ENCODE measurements at regions not wholly inside any gene's neighbourhood (a gene's known extent, or its start where the extent isn't known, plus 50 kb on each side); places are given as distances from the start of the nearest gene placed in this dataset.

- H3K4me3 ChIP-seq (ENCODE audit: low read length): no peak overlapping the region
- no peak for DNase-seq (ENCODE audit: low read depth)
- TF ChIP-seq, protein P1, sequence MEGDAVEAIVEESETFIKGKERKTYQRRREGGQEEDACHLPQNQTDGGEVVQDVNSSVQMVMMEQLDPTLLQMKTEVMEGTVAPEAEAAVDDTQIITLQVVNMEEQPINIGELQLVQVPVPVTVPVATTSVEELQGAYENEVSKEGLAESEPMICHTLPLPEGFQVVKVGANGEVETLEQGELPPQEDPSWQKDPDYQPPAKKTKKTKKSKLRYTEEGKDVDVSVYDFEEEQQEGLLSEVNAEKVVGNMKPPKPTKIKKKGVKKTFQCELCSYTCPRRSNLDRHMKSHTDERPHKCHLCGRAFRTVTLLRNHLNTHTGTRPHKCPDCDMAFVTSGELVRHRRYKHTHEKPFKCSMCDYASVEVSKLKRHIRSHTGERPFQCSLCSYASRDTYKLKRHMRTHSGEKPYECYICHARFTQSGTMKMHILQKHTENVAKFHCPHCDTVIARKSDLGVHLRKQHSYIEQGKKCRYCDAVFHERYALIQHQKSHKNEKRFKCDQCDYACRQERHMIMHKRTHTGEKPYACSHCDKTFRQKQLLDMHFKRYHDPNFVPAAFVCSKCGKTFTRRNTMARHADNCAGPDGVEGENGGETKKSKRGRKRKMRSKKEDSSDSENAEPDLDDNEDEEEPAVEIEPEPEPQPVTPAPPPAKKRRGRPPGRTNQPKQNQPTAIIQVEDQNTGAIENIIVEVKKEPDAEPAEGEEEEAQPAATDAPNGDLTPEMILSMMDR (IDR thresholded peaks at IDR 0.05; ENCODE audit: insufficient read depth, low read depth, low read length, missing control alignments): no peak
These were observed 1303.9 kb downstream of the BRD1 start for GRCh38 chr22:48523761-48524160.

- DNase-seq (ENCODE audit: low read depth): no peak
- TF ChIP-seq, protein P1 (IDR thresholded peaks at IDR 0.05; ENCODE audit: insufficient read depth, low read depth, low read length, missing control alignments): no peak
- no peak overlapping the region for H3K4me3 ChIP-seq (ENCODE audit: low read length)
These were observed 1304.6 kb downstream of the BRD1 start for GRCh38 chr22:48523091-48523490.

- no peak for DNase-seq (ENCODE audit: low read depth)
- TF ChIP-seq, protein P1 (IDR thresholded peaks at IDR 0.05; ENCODE audit: insufficient read depth, low read depth, low read length, missing control alignments): no peak
These were observed 1305.4 kb downstream of the BRD1 start for GRCh38 chr22:48522271-48522670.

GRCh38 chr22:48520884-48521588 lies 1306.6 kb downstream of the BRD1 start:
- DNase-seq (ENCODE audit: low read depth): no peak
- no peak overlapping the region for H3K4me3 ChIP-seq (ENCODE audit: low read length)
- TF ChIP-seq, protein P1 (IDR thresholded peaks at IDR 0.05; ENCODE audit: insufficient read depth, low read depth, low read length, missing control alignments): no peak

More at GRCh38 chr22:48522271-48522670, 1305.4 kb downstream of the BRD1 start:
- no peak overlapping the region for H3K4me3 ChIP-seq (ENCODE audit: low read length)

DNA sequence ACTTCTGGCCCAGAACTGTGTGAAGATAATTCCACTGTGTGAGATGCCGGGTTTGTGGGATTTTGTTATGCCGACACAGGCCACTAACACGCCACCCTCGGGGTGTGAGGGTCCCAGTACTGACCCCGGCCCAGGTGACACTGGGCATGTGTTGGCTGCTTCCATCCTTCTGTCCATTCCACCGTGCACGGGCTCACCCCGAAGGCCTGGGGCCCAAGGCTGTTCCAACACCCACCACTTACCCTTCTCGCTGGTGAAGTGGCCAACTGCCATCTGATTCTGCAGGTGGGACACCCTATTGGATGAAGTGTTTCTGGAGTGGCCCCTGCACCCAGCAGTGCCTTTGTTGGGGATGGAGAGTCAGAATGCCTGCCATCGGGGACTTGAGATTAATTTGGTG lies 1307.5 kb downstream of the BRD1 start:
- TF ChIP-seq, protein P1 (IDR thresholded peaks at IDR 0.05; ENCODE audit: insufficient read depth, low read depth, low read length, missing control alignments): no peak
- DNase-seq (ENCODE audit: low read depth): no peak
- no peak overlapping the region for H3K4me3 ChIP-seq (ENCODE audit: low read length)

DNA sequence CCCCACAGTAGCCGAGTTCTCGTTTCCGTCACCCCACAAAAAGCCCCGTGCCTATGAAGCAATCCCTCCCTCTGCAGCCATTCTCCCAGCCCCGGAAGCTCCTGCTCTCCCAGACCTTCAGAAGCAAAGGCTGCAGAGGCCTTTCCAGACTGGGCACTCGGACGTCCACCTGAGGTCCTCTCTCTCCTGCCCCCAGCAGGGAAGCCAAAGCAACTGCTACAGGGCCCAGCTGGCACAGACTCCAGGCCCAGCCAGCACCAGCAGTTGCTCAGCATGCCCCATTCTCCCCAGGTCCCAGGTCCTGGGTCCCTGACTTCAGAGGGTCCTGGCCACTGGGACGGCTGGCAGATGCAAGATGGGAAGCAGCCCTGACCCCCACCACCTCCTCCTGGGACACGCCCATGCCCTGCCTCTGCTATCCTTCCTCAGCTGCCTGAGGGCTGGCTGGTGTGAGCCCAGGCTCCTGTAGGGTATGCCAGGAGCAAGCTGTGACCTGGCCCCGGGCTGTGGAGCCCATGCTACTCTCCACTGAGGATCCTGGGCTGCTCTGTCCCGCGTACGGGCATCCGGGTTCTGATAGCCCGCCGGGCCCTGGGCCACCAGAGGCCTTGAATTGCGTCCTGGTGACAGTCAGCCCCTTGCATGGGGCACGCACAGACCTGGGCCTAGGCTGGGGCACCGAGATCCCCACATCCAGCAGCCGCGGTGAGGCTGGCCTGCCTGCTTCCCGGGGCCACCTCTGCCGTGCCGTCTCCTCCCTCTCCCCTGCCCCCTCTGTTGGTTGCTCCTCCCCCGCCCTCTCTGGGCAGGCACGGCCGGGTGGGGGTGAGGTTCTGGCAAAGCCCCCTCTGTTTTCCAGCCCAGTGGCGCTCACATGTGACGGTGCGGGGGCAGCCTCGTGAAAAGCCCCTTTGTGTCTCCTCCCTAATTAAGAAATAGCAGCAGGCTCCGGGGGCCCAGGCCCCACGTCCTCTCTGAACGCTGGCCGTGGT lies 1310.3 kb downstream of the BRD1 start:
- TF ChIP-seq, protein P1 (IDR thresholded peaks at IDR 0.05; ENCODE audit: insufficient read depth, low read depth, low read length, missing control alignments): no peak
- no peak for DNase-seq (ENCODE audit: low read depth)
- no peak overlapping the region for H3K4me3 ChIP-seq (ENCODE audit: low read length)

Data from epithelial cell of esophagus (primary cell).